Erythroblast (primary cell): ENCODE measurements at regions not wholly inside any gene's neighbourhood (a gene's known extent, or its start where the extent isn't known, plus 50 kb on each side); places are given as distances from the start of the nearest gene placed in this dataset.

Experiments
- GATA1 ChIP-seq: IDR thresholded peaks from 2 replicates; pipeline ENCODE4 v1.6.1; 2011; ENCODE audit warnings: low read depth, mild to moderate bottlenecking, control low read depth, low read length, moderate library complexity
- POLR2A ChIP-seq: IDR thresholded peaks from 2 replicates; pipeline ENCODE4 v1.6.1; 2011; ENCODE audit warnings: mild to moderate bottlenecking, low read length

DNA sequence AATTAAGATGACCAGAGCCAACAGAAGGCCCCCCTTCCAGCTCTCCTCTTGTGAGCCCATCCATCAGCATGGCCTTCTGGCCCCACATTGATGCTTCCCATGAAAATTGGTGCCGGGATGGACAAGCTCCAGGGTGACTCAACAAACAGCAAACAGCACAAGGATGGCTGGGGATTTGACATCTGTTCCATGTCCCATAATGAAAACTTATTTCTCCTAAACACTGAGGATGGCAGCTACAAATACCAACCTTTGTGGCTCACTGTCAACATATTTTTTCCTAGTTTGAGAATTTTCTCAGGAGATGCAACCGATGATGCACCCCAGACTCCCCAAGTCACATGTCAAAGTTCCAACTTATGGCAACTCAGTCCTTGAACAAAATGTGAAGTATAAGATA, 169.6 kb upstream of the SIX2 start:
- TF ChIP-seq POLR2A (no peak), GATA1 (no peak)
